Muscle of leg (tissue), 3 donors: ENCODE measurements at regions not wholly inside any gene's neighbourhood (a gene's known extent, or its start where the extent isn't known, plus 50 kb on each side); places are given as distances from the start of the nearest gene placed in this dataset.

Source experiments
- DNase-seq: peaks from one replicate; pipeline ENCODE4 v3.0.0; 2013
- H3K27ac ChIP-seq: one replicate; pipeline ENCODE4 v1.5.1; 2013; ENCODE audit warnings: mild to moderate bottlenecking, low read length, control low read depth
- H3K27me3 ChIP-seq: one replicate; pipeline ENCODE4 v1.6.1; 2013; ENCODE audit warnings: low read length; ENCODE audit not compliant: control insufficient read depth, insufficient read depth
- H3K36me3 ChIP-seq: one replicate; pipeline ENCODE4 v1.6.1; 2013; ENCODE audit warnings: low read length; ENCODE audit not compliant: control insufficient read depth, insufficient read depth
- H3K4me1 ChIP-seq: one replicate; pipeline ENCODE4 v1.6.1; 2013; ENCODE audit warnings: low read length; ENCODE audit not compliant: control insufficient read depth, insufficient read depth
- H3K4me3 ChIP-seq: one replicate; pipeline ENCODE4 v1.5.1; 2013; ENCODE audit warnings: low read length, control low read depth
- H3K9me3 ChIP-seq: replicated peaks from 2 replicates; pipeline ENCODE4 v1.6.1; 2013; ENCODE audit warnings: low read depth, low read length; ENCODE audit not compliant: control insufficient read depth
- WGBS: methylation state at CpG from one replicate; pipeline ENCODE4 v1.1.5; 2013; ENCODE audit warnings: missing lambda C conversion rate; ENCODE audit not compliant: insufficient coverage; 5-methylcytosine and 5-hydroxymethylcytosine counted together

- H3K36me3 ChIP-seq, result no peaks in the 10 kb centered on the region
- H3K4me1 ChIP-seq, result no peaks in the 10 kb centered on the region
- no peak for DNase-seq
- no peaks in the 10 kb centered on the region for H3K27me3 ChIP-seq
- H3K4me3 ChIP-seq, result no peak overlapping the region
- H3K9me3 ChIP-seq, result no peaks in the 10 kb centered on the region
- no peak overlapping the region for H3K27ac ChIP-seq
These were observed 309.7 kb downstream of the HAPSTR1 start for GRCh38 chr16:9401173-9401572.

- no peak overlapping the region for H3K4me3 ChIP-seq
- WGBS, result 47% methylated on average over 4 of the region's 5 CpGs
- DNase-seq, result no peak
- H3K36me3 ChIP-seq, result no peaks in the 10 kb centered on the region
- H3K9me3 ChIP-seq, result no peaks in the 10 kb centered on the region
- no peaks in the 10 kb centered on the region for H3K27me3 ChIP-seq
- no peak overlapping the region for H3K27ac ChIP-seq
- no peaks in the 10 kb centered on the region for H3K4me1 ChIP-seq
These were observed 310.9 kb downstream of the HAPSTR1 start for GRCh38 chr16:9402293-9402860.

- no peaks in the 10 kb centered on the region for H3K36me3 ChIP-seq
- no peak overlapping the region for H3K4me3 ChIP-seq
- no peaks in the 10 kb centered on the region for H3K4me1 ChIP-seq
- DNase-seq, result no peak
- no peaks in the 10 kb centered on the region for H3K9me3 ChIP-seq
- no peak overlapping the region for H3K27ac ChIP-seq
- 100% methylated on average over 3 of the region's 6 CpGs for WGBS
- H3K27me3 ChIP-seq, result no peaks in the 10 kb centered on the region
These were observed 313.4 kb downstream of the HAPSTR1 start for GRCh38 chr16:9404811-9405210.

GRCh38 chr16:9406038-9406712 lies 314.7 kb downstream of the HAPSTR1 start:
- DNase-seq, result no peak
- Histone ChIP-seq H3K9me3 (no peaks in the 10 kb centered on the region), H3K27ac (no peak overlapping the region), H3K4me1 (no peaks in the 10 kb centered on the region), H3K4me3 (no peak overlapping the region), H3K27me3 (no peaks in the 10 kb centered on the region), H3K36me3 (no peaks in the 10 kb centered on the region)
- 33% methylated on average over 1 of the region's 4 CpGs for WGBS

- Histone ChIP-seq H3K27ac (no peak overlapping the region), H3K4me1 (no peaks in the 10 kb centered on the region), H3K27me3 (no peaks in the 10 kb centered on the region), H3K36me3 (no peaks in the 10 kb centered on the region), H3K9me3 (no peaks in the 10 kb centered on the region), H3K4me3 (no peak overlapping the region)
- WGBS, result 100% methylated on average over 1 of the region's 6 CpGs
- no peak for DNase-seq
These were observed 315.8 kb downstream of the HAPSTR1 start for GRCh38 chr16:9407206-9407758.

GRCh38 chr16:9408297-9408878 lies 316.9 kb downstream of the HAPSTR1 start:
- Histone ChIP-seq H3K27ac (no peak overlapping the region), H3K36me3 (no peaks in the 10 kb centered on the region), H3K4me1 (no peaks in the 10 kb centered on the region), H3K9me3 (no peaks in the 10 kb centered on the region), H3K27me3 (no peaks in the 10 kb centered on the region), H3K4me3 (no peak overlapping the region)
- WGBS, result 41% methylated on average over 3 of the region's 9 CpGs
- DNase-seq, result no peak

GRCh38 chr16:9409560-9410493 lies 318.4 kb downstream of the HAPSTR1 start:
- H3K9me3 ChIP-seq, result no peaks in the 10 kb centered on the region
- H3K36me3 ChIP-seq, result no peaks in the 10 kb centered on the region
- H3K27me3 ChIP-seq, result no peaks in the 10 kb centered on the region
- no peaks in the 10 kb centered on the region for H3K4me1 ChIP-seq
- no peak for DNase-seq
- WGBS, result no CpG with 5 or more reads among the region's 10 CpGs
- no peak overlapping the region for H3K4me3 ChIP-seq
- H3K27ac ChIP-seq, result no peak overlapping the region

GRCh38 chr16:9411426-9411825 lies 320.0 kb downstream of the HAPSTR1 start:
- Histone ChIP-seq H3K27me3 (no peaks in the 10 kb centered on the region), H3K9me3 (no peaks in the 10 kb centered on the region), H3K4me1 (no peaks in the 10 kb centered on the region), H3K4me3 (no peak overlapping the region), H3K36me3 (no peaks in the 10 kb centered on the region), H3K27ac (no peak overlapping the region)
- WGBS, result 56% methylated on average over 3 of the region's 7 CpGs
- DNase-seq, result no peak

- DNase-seq, result no peak
- H3K27me3 ChIP-seq, result peaks cover 2% of the 10 kb centered on the region
- H3K36me3 ChIP-seq, result no peaks in the 10 kb centered on the region
- H3K9me3 ChIP-seq, result peaks cover 6% of the 10 kb centered on the region
- no peaks in the 10 kb centered on the region for H3K4me1 ChIP-seq
- no peak overlapping the region for H3K27ac ChIP-seq
- WGBS, result 46% methylated on average over 4 of the region's 9 CpGs
- H3K4me3 ChIP-seq, result no peak overlapping the region
These were observed 320.8 kb downstream of the HAPSTR1 start for GRCh38 chr16:9412031-9412914.
